Femur (tissue), 1 donor: ENCODE measurements at regions not wholly inside any gene's neighbourhood (a gene's known extent, or its start where the extent isn't known, plus 50 kb on each side); places are given as distances from the start of the nearest gene placed in this dataset.
"Not testable (repeated sequence)": the region's sequence is repeated elsewhere in the genome, so short reads cannot be mapped to it uniquely, and the experiment has no call there.

ENCODE experiments used
- DNase-seq: peaks from one replicate; pipeline ENCODE4 v3.0.0-alpha.2; 2017

DNA sequence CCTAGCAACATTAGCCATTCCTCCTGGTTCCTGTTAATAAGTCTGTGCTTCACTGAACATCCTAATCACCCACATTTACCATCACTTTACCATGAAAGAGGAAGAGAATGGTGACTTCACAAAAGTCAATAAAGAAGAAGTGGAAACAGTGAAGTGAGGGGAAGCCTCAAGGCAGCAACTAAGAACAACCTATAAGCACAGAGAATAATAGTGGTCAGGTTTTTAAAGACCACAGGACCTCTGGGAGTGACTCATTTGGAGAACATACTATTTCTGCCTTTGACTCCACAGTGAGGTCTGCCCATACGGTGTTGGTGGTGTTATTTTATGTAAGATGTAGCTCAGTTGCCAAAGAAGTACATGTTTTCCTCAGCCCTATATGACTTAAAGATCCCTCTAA is 86.0 kb upstream of the TET2 start:
- no peak for DNase-seq

DNA sequence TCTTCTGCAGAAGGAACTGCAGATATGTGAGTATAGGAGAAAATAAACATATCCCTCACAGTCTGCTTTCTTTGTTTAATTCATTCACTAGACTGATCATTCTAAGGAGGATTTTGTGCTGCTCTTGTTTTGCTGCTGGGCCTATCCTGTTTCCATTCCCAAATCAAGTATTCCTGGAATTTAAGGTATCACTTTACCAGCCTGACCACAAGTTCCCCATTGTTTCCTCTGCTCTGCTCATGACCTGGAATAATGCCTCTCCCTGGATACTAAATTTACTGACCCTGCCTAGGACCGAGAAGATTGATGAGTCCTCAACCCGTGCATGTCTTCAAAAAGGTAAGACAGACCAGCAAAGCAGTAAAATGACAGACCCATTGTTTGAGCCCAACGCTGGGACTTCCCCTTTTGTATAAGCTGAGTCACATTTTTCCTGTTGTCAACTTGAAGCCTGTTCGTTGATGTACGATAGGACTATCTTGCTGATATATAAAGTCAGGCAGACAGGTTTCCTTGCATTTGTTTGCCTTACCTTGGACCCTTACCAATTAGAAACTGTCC is 85.5 kb upstream of the TET2 start:
- DNase-seq, result no peak

DNA sequence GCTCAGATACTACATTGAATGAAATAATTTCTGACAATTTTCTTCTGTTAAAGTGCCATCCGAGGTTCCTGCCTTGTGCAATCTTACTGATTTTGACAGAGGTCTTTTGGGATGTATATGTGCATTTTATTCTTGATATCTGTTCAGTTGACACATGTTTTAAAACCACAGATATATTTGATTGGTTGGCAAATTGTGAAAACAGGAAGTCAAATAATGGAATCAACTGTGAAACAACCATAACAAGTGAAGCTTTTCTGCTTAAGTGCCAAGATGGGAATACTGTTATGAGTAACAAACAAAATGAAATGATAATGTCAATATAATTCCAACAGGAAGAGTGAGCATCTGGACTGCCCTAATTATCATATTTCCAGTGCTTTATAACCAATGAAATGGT is 84.9 kb upstream of the TET2 start:
- DNase-seq, result no peak

DNA sequence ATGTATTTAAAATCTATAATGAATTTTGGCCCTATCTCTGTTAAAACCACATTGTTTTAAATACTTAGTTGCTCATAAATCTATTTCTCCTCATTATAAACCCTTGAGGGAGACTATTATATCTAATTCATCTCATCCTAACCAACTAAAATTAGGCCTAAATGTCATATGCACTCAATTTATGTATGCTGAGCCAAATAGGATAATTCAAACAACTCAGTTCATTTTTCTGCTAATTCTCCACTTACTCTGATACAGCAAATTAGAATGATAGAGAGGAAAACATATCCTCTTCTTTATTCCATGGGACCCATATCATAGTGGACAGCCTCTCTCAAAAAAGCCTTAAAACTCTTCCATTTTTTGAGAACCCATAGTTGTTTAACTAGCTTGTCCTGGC is 80.3 kb upstream of the TET2 start:
- DNase-seq, result no peak

DNA sequence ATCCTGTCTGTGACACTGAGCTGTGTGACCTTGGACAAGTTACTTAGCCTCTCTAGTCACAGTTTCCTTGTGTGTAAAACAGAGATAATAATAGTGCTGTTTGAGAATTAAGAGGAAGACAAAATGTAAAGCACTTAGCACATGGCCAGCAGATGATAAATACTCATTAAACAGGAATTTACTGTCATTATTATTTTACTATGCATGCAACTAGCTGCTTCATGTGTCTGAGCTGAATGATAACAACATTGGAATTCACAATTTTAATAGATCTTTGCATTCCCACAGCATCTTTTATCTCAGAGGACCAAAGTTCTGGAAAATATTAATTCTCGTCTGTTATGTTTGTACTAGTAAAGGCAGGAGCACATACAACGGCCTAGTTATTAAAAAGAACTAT is 79.2 kb upstream of the TET2 start:
- no peak for DNase-seq

DNA sequence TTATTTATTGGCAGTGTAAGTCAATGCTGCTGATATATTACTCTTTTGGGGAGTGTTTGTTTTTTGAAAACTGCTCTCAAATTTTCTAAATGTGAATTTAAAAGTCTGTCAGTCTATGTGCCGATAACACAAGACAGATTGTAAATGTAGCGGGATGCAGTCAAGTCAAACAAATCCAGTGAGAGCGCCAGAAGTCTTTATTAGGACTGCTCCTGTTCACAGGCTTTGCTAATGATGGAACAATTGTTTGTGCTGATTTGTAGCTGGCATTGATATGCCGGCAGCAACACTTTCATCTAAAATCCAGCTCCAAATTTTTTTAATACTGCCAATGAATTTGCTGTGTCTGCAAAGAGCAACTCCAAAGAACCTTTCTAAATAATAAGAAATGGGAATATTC is 78.7 kb upstream of the TET2 start:
- DNase-seq, result no peak

DNA sequence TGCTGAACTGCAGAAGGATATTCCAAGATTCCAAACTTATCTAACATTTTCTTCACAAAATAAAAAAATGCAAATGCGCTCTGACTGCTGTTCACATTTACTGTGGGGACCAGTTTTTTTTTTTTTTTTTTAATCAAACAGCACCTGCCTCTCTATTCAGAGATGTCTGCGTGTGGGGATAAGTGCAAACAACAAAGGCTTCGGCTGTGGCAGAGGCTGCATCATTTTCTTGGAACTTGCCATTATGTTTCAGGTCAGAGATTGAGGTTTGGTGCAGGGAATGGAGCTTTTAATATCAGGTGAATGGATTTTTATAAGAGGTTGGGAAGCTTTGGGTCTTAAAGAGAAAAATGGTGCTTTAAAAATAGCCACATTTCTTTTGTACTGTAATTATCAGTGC is 78.2 kb upstream of the TET2 start:
- no peak for DNase-seq

DNA sequence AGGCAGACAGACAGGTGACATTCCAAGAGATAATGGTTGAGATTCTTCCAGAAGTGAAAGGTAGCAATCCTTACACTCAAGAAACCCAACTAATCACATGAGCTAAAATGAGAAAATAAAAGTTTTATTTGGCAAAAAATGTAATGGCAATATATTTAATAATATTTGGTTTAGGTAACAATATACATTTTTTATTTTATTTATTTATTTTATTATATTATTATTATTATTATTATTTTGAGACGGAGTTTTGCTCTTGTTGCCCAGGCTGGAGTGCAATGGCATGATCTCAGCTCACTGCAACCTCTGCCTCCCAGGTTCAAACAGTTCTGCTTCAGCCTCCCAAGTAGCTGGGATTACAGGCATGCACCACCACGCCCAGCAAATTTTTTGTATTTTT is 74.6 kb upstream of the TET2 start:
- not testable (repeated sequence) for DNase-seq

DNA sequence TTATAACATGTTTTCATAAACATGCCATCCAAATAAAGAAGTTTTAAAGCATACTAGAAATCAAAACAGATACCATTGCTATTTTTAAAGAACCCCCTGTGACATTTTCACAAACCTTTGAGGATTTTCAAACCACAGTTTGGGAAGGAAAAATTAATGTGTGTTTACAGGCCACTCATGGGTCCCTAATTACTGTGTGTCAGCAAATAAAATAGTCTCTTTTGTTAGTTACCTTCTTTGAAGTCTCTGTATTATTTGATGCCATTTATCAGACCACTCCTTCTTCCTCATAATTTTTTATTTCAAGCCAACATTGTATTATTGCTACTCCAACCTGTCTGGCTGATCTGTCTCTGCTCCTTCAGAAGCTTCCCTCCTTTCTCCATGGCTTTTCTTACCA is 72.6 kb upstream of the TET2 start:
- no peak for DNase-seq

DNA sequence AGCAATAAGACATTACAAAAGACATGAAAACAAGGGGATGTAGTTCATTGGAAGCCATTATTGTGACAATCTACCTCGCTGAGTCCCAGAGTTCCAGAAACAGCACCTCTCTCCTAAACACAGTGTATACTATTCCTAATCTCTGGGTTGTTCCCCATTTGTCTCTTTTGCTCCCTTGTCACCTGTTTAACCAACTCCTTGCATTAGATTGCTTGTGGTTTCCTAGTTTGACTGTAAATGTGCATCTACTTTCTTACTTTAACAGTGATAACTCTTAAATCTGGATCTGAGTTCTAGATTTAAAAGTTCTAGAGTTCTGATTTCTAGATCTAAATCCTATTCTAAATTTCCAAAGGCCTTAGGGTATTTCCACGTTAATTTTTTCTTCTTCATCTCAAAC is 71.6 kb upstream of the TET2 start:
- DNase-seq, result no peak

DNA sequence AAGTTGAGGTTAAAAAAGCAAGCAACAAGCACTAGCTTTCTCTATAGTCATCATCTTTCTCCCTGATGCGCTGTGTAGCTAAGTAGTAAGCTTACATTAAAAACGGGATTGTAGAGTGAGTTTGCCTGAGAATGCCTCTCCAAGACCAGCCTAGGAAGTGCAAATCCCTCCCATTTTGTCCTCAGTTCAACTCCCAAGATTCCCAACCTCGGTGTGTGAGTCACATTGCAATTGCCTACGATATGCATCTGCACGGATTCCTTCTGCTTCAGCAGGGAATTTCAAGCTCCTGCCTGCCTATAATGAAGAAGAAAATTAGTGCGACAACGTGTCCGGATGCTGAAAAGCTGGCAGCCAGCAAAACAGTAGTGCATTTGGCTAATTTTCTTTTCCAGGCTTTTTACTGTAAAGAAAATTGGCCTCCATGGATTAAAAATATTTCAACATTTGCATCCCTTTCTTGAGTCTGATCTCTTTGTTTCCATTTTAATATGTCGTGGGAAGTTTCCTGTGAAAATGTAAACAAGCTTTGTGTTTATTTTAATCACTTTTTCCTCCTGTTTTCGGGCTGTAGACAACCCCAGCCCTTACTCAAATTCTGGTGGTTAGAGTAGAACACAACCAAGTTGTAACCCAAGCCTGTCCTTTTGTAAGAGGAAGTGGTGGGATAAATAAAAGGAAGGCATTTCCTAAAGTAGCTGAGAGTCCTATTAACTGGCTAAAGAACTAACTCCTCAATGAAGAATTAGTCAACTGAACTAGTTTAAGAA is 58.4 kb upstream of the TET2 start:
- DNase-seq, result peak; percentile 46

DNA sequence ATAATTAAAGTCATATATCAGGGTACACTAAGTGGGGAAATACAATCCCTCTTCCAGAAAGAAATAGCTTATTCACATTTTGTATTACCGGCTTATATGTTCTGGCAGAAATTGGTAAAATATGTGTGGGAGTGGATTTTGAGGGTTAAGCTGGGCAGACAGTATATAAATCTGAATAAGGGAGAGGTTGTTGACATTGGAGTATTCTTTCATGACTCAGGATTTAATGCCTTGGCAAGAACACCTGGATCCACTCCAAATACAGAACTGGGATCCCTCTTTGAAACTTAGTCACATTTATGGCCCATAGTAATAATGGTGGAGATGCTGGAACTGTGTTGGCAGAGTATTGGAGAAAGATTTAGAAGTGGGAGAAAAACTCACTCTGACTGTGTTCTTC is 54.3 kb upstream of the TET2 start:
- no peak for DNase-seq

DNA sequence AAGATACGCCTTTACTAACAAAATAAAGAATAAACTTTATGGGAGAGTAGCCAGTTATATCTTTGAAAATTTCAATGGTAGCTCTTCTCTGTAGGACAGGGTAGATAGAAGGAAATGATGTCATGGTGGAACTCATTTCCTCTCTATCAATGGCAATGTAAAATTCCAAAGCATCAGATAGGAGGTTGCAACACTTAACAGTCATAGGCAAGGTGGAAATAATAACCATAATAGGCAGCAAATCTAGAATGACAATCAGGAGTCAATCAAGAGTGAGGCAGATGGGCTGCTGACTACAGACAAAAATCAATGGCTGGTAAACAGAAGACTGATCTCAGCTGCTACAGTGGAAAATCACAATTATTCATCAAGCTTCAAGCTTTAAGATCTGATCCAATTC is 53.9 kb upstream of the TET2 start:
- no peak for DNase-seq

DNA sequence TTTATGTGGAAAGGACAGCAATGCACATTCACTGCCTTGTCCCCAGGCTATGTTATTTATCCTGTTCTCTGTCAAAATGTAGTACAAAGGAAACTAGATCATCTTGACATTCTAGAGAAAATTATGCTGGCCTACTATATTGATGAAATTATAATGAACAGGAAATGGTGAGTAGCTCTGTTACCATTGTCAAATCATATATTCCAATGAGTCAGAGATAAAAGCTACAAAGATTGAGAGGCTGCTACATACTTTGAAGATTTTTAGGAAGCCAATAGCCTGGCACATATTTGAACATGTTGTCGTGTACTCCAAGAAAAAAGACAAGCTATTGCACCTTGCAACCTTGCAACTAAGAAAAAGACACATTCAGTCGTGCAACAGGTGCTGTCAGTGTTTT is 52.7 kb upstream of the TET2 start:
- DNase-seq, result no peak
